Panc1 (cell line): ENCODE measurements at regions not wholly inside any gene's neighbourhood (a gene's known extent, or its start where the extent isn't known, plus 50 kb on each side); places are given as distances from the start of the nearest gene placed in this dataset.

ENCODE experiments used
- ATAC-seq: fragments of 200-7000 bp; cut with Tn5 transposase; 2 replicates; pipeline ENCODE4 v1.9.1; 2020; ENCODE audit warnings: mild to moderate bottlenecking, moderate library complexity
- BruUV-seq: library from RNA; stranded (reverse); fragments of 400-500 nt; replicated peaks from 2 replicates; lab custom pipeline; 2021; lab: Mats Ljungman, UMichigan
- CTCF ChIA-PET: fragments of 300-600 bp; sonication (Branson Sonifier 250); formaldehyde crosslinking; loops from one replicate; lab custom pipeline; 2022; ENCODE audit warnings: antibody characterized with exemption; lab: Charles Lee
- POLR2A ChIA-PET: fragments of 300-600 bp; sonication (Branson Sonifier 250); formaldehyde crosslinking; loops from one replicate; lab custom pipeline; 2022; ENCODE audit warnings: antibody characterized with exemption; lab: Charles Lee
- DNase-seq: peaks from one replicate; pipeline ENCODE4 v3.0.0-alpha.2; 2010; ENCODE audit warnings: low read depth, low spot score
- H3K27ac ChIP-seq: 2 replicates; pipeline ENCODE4 v1.5.1; 2011; ENCODE audit warnings: mild to moderate bottlenecking, low read length, inconsistent platforms
- H3K27me3 ChIP-seq: fragments of 200-500 bp; sonication (Bioruptor generic); 2 replicates; pipeline ENCODE4 v1.6.0; 2014; ENCODE audit warnings: low read length, inconsistent platforms; ENCODE audit not compliant: control insufficient read depth, insufficient read depth
- H3K36me3 ChIP-seq: fragments of 200-500 bp; sonication (Bioruptor generic); 2 replicates; pipeline ENCODE4 v1.5.1; 2014; ENCODE audit warnings: inconsistent platforms, mild to moderate bottlenecking, low read length, moderate library complexity; ENCODE audit not compliant: control insufficient read depth, insufficient read depth
- H3K4me1 ChIP-seq: 2 replicates; pipeline ENCODE4 v1.5.1; 2011; ENCODE audit warnings: inconsistent platforms, mild to moderate bottlenecking, low read length, moderate library complexity; ENCODE audit not compliant: control insufficient read depth, insufficient read depth
- H3K4me3 ChIP-seq, 2 experiments: 2 replicates each; pipeline ENCODE4 v1.5.1; 2011 to 2012; ENCODE audit warnings: low read depth in 2 of 2, low read length in 2 of 2, mild to moderate bottlenecking in 2 of 2, inconsistent platforms in 1 of 2, moderate library complexity in 1 of 2
- H3K9me3 ChIP-seq: fragments of 200-500 bp; sonication (Bioruptor generic); 2 replicates; pipeline ENCODE4 v1.5.1; 2014; ENCODE audit warnings: low read depth, mild to moderate bottlenecking, inconsistent platforms, low read length, moderate library complexity; ENCODE audit not compliant: control insufficient read depth, insufficient read depth
- POLR2AphosphoS5 ChIP-seq: IDR thresholded peaks from 2 replicates; pipeline ENCODE4 v1.6.1; 2012; ENCODE audit warnings: mild to moderate bottlenecking, low read depth, low read length, moderate library complexity
- REST ChIP-seq, 2 experiments: IDR thresholded peaks; 2 replicates each; pipeline ENCODE4 v1.6.1; 2011 to 2012; ENCODE audit warnings: low read depth in 2 of 2, control low read depth in 1 of 2, low read length in 1 of 2, mild to moderate bottlenecking in 1 of 2, moderate library complexity in 1 of 2; ENCODE audit not compliant: insufficient read depth in 1 of 2
- SIN3A ChIP-seq: IDR thresholded peaks from 2 replicates; pipeline ENCODE4 v1.6.1; 2012; ENCODE audit warnings: low read depth, mild to moderate bottlenecking, low read length, moderate library complexity, borderline replicate concordance; ENCODE audit not compliant: insufficient read depth
- TCF7L2 ChIP-seq: IDR thresholded peaks from 2 replicates; pipeline ENCODE4 v1.6.1; 2011; ENCODE audit warnings: mild to moderate bottlenecking, low read depth, low read length, inconsistent platforms
- in situ Hi-C: cut with HindIII; loops from 2 replicates; pipeline ENCODE4 v1.10.0; 2016; ENCODE audit warnings: low sequenced_read_pairs, low pct_unique_long_range_greater_than_20kb
- intact Hi-C: fragments of 100-400 bp; cut with micrococcal nuclease; formaldehyde crosslinking; loops from one replicate; pipeline ENCODE4 v1.10.0; 2022; ENCODE audit not compliant: unreplicated experiment
- TF ChIP-seq, protein P1 (sequence below): fragments of 450-650 bp; IDR thresholded peaks from 2 replicates; pipeline ENCODE4 v1.5.1; 2017; ENCODE audit warnings: mild to moderate bottlenecking

DNA sequence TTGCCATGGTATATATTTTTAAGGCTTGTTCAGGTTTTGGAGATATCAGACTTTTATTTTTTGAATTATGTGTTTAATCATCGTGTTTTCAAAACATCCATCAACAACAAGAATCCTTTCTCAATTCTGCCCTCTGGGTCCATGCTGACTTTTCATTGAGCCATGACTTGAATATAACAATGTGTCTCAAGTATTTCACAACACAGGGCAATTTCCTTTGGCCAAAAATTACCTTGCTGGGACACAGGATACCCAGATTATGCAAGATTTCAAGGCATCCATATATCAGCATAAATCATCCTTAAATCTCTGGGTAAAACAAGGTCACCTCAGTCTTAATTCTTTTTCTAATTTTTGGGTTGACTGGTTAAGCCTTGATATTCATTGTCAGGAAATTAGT, 411.2 kb upstream of the USP24 start:
- BruUV-seq = no TSS peak
- TF ChIP-seq POLR2AphosphoS5 (no peak), SIN3A (no peak), TCF7L2 (no peak), REST (IDR thresholded peaks at IDR 0.05; ENCODE audit: insufficient read depth in 1 of 2, low read depth in 2 of 2, low read length in 1 of 2) (no peak)
- TF ChIP-seq, protein P1, sequence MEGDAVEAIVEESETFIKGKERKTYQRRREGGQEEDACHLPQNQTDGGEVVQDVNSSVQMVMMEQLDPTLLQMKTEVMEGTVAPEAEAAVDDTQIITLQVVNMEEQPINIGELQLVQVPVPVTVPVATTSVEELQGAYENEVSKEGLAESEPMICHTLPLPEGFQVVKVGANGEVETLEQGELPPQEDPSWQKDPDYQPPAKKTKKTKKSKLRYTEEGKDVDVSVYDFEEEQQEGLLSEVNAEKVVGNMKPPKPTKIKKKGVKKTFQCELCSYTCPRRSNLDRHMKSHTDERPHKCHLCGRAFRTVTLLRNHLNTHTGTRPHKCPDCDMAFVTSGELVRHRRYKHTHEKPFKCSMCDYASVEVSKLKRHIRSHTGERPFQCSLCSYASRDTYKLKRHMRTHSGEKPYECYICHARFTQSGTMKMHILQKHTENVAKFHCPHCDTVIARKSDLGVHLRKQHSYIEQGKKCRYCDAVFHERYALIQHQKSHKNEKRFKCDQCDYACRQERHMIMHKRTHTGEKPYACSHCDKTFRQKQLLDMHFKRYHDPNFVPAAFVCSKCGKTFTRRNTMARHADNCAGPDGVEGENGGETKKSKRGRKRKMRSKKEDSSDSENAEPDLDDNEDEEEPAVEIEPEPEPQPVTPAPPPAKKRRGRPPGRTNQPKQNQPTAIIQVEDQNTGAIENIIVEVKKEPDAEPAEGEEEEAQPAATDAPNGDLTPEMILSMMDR = no peak
- H3K9me3 ChIP-seq = no peaks in the 10 kb centered on the region
- ChIA-PET POLR2A (no interaction called here), CTCF (no interaction called here)
- in situ Hi-C loops (no loop called here), intact Hi-C loops (no loop called here)
- no peak for DNase-seq
- H3K27ac ChIP-seq = no peak overlapping the region
- no peak for ATAC-seq
- no peaks in the 10 kb centered on the region for H3K36me3 ChIP-seq
- no peaks in the 10 kb centered on the region for H3K27me3 ChIP-seq
- no peak overlapping the region for H3K4me3 ChIP-seq
- H3K4me1 ChIP-seq = no peaks in the 10 kb centered on the region

DNA sequence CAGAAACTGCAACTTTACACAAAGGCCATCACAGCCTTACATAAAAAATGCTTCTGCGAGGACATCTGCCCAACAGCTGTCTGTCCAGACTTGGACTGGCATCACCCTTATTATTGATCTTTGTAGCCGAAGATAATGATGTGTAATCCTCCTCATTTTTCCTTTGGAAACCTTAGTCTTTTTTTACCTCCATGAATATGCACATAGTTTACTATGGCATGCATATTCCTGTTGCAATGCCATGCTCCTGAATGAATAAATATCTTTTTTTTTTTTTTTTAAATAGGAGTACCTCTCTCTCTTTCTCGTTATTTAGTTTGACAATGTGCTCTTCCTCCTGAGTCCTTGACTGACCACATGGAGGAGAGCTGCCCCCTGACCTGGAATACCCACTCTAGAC, 409.6 kb upstream of the USP24 start:
- H3K9me3 ChIP-seq = no peaks in the 10 kb centered on the region
- H3K27ac ChIP-seq = no peak overlapping the region
- TF ChIP-seq, protein P1 = no peak
- no peak for TF ChIP-seq TCF7L2
- TF ChIP-seq REST (IDR thresholded peaks at IDR 0.05; ENCODE audit: insufficient read depth in 1 of 2, low read depth in 2 of 2, low read length in 1 of 2) = no peak
- H3K4me3 ChIP-seq = no peak overlapping the region
- no peak for ATAC-seq
- no peaks in the 10 kb centered on the region for H3K4me1 ChIP-seq
- in situ Hi-C loops (no loop called here), intact Hi-C loops (no loop called here)
- DNase-seq = no peak
- no TSS peak for BruUV-seq
- no peaks in the 10 kb centered on the region for H3K27me3 ChIP-seq
- ChIA-PET POLR2A (no interaction called here), CTCF (no interaction called here)
- H3K36me3 ChIP-seq = no peaks in the 10 kb centered on the region
